AG09319 (cell line): ENCODE measurements at regions not wholly inside any gene's neighbourhood (a gene's known extent, or its start where the extent isn't known, plus 50 kb on each side); places are given as distances from the start of the nearest gene placed in this dataset.

Experiments
- DNase-seq: peaks from one replicate; pipeline ENCODE4 v3.0.0-alpha.2; 2010; ENCODE audit warnings: low read depth; ENCODE audit errors: extremely low read depth
- TF ChIP-seq, protein P1 (sequence below): IDR thresholded peaks from 2 replicates; pipeline ENCODE4 v1.5.1; 2011; ENCODE audit warnings: low read depth, mild to moderate bottlenecking, inconsistent platforms, low read length, moderate library complexity

DNA sequence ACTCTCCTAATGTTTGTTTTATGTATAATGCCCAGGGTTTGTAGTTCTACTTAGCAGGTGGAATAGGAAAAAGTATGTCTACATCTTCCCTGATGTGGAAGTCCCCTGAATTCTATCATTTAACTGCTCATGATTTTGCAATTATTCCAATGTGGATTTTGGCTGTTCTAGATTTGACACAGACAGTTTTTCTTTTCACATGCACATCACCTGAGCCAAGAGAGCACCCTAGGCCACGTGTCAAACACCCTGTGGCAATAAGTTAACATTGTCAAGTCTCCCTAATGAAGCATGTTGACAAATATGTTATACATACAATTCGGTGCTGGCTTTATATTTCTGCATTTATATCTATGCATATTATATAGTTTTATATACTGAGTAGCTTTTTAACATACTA is 70.0 kb upstream of the SUCLG2 start:
- DNase-seq: no peak
- TF ChIP-seq, protein P1, sequence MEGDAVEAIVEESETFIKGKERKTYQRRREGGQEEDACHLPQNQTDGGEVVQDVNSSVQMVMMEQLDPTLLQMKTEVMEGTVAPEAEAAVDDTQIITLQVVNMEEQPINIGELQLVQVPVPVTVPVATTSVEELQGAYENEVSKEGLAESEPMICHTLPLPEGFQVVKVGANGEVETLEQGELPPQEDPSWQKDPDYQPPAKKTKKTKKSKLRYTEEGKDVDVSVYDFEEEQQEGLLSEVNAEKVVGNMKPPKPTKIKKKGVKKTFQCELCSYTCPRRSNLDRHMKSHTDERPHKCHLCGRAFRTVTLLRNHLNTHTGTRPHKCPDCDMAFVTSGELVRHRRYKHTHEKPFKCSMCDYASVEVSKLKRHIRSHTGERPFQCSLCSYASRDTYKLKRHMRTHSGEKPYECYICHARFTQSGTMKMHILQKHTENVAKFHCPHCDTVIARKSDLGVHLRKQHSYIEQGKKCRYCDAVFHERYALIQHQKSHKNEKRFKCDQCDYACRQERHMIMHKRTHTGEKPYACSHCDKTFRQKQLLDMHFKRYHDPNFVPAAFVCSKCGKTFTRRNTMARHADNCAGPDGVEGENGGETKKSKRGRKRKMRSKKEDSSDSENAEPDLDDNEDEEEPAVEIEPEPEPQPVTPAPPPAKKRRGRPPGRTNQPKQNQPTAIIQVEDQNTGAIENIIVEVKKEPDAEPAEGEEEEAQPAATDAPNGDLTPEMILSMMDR: no peak

DNA sequence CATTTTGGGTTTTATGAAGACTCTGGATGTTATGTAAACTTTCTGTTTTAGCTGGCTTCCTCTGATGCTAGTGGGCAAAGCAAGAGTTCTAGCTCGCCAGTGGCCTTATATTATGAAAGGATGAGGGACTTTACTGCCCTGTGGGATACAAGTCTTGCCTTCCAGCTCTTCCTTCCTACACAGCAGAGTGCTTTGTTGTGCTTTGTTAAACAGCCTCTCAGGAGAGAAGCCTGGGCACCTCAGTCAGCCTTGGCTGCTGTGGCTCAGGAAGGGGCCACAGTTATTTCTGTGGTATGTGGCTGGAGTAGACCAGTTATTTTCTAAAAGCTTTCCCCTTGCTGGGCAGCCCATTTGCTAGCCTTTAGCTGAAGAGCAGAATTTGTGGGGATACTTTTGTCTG is 69.5 kb upstream of the SUCLG2 start:
- DNase-seq: no peak
- TF ChIP-seq, protein P1: no peak

DNA sequence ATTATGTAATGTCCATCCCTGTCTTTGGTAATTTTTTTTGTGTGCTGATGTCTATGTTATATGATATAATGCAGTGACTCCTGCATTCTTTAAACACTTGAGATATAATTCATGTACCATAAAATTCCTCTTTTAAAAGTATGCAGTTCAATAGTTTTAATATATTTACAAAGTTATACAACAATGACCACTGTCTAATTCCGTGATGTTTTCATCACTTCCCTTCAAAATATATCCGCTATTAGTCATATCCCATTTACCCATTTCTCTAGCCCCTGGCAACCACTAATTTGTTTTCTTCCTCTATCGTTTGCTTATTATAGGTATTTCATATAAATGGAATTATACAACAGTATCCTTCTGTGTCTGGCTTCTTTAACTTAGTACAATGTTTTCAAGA is 64.9 kb upstream of the SUCLG2 start:
- TF ChIP-seq, protein P1: no peak
- DNase-seq: no peak

DNA sequence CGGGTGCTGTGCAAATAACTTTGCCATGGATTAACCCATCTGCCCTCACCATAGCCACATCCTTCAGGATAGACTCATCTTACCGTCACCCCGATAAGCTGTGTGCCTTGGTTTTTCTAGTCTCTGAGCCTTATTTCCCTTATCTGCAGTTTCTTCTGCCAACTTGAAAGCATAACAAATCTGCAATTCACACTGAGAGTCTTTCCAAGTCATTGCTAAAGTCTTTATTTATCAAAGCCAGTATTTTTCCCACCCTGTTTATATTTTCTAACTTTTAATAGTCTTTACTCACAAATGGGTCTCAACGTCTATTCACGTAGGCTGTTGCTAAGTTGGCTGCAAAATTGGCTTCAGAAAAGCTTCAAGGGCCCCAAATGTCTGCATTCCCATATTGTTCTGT is 61.6 kb upstream of the SUCLG2 start:
- no peak for DNase-seq
- TF ChIP-seq, protein P1: no peak

DNA sequence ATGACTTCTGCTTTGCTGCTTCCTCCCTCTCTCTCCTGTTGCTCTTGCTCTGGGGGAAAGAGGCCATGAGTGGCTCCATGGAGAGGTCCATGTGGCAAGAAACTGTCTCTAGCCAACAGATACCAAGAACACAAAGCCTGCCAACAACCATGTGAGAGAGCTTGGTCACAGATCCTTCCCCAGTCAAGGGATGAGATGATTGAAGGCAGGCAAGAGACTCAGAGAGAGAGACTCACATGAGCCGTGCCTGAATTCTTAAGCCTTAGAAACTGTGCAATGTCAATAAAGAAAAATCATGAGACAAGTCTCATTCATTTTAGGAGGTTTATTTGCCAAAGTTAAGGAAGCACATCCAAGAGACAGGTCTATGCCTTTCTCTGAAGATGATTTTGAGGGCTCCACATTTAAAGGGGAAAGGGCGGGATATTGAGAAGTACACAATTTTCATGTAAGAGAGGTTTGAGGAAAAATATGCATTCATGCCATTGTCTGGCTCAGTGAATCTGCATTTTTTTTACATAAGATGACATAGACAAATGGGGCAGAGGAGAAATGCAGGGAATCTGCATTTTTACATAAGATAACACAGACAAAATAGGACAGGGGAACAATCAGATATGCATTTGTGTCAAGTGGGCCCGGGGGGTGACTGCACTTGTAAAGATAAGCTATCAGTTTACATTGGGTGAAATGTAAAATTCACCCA is 59.5 kb upstream of the SUCLG2 start:
- TF ChIP-seq, protein P1: no peak
- no peak for DNase-seq

DNA sequence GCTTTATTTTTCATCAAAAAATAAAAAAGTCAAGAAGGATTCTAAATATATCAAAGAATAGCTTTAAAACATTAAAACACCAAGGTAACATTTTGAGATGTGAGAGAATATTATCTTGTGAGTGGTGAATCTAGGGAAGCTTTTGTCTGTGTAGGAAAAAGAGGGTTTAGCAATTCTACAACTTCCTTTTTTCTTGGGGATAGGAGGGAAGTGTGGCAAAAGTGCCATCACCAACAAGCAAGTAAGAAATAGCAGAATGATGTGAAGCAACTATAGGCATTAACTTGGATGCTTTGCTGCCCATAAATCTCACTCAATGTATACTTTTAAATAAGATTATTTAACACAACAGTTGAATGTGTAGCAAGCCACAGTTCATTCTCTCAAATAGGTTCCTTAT is 57.8 kb upstream of the SUCLG2 start:
- TF ChIP-seq, protein P1: no peak
- DNase-seq: no peak

DNA sequence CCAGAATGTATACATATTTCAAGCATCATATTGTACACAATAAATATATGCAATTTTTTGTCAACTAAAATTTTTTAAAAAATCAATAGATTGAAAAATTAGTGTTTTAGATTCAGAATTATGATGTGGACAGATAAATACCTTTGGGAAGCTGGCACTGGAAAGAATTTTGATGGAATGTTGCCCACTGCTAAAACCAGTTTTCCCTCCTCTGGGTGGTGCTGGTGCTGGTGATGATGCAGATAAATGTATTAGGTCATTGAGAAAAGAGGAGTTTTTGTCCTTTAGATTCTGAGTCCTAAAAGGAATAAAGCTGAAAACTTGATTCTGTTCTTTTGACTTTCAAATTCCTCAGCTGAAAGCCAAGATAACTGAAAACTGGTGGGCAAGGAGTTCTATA is 56.0 kb upstream of the SUCLG2 start:
- TF ChIP-seq, protein P1: no peak

More for the DNA sequence above, 56.0 kb upstream of the SUCLG2 start:
- DNase-seq: no peak
